ENCODE measurements at regions not wholly inside any gene's neighbourhood (a gene's known extent, or its start where the extent isn't known, plus 50 kb on each side); places are given as distances from the start of the nearest gene placed in this dataset.
"Not testable (repeated sequence)": the region's sequence is repeated elsewhere in the genome, so short reads cannot be mapped to it uniquely, and the experiment has no call there.

DNA sequence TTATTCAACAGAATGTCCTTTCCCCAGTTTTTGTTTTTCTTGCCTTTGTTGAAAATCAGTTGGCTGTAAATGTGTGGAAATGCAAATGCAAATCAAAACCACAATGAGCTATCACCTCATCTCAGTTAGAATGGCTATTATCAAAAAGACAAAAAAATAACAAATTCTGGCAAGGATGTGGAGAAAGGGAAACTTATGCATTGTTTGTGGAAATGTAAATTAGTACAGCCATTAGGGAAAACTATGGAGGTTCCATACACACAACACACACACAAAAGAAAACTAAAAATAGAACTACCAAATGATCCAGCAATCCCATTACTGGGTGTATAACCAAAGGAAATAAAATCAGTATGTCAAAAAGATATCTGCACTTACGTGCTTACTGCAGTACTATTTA is 518.8 kb upstream of the ATXN7L3B start:
- DNase-seq: no peak

DNA sequence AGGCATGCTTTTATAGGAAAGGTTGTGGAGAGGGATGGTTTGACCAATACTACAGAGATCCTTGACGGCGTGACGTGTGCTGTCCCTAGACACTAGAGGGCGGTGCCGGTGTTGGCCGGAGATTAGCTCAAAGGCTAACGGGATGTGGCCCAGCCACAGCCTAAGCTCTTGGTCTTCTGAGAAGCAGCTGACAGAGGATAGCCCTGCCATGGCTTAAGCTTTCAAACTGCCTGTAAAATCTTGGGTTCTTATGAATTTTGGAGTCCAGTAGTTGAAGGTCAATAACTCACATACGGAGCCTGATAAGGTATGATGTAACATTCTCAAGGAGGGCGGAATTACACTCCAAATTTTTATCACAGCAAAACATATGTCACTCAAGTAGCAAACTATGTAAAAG is 515.7 kb upstream of the ATXN7L3B start:
- peak; percentile 30 for DNase-seq

DNA sequence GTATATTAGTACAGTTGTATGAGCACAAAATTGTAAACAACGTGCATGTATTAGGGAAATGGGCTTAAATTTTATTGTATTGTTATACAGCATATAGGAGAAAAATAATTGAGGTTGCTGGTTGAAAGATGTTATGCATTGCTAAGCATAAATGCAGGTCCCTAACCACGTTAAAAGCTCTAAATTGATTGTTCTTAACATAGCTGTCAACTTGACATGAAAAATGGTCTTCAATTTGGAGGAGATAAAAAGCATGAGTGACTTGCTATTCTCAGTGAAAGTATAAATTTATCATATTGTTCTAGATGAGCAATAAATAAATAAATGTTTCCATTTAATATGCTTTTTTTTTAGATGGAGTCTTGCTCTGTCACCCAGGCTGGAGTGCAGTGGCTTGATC is 506.6 kb upstream of the ATXN7L3B start:
- no peak for DNase-seq

DNA sequence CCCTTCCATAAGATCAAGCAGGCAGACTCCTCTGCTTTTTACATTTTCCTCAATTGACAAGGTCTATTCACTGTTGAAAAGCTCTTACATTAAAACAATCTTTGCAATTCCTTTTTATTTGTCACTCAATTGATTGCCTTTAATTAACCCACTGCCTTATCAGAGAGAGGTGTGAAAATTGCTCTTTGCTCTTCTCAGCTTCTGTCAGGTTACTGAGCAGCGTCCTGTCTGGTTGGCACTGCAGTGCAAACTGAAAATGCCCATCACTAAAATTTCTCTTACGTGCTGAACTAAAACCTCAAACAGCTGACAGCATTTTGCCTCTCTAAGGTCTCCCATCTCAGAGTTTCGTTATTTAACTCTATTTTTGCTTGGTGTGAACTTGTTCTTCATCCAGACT is 504.1 kb upstream of the ATXN7L3B start:
- no peak for DNase-seq

DNA sequence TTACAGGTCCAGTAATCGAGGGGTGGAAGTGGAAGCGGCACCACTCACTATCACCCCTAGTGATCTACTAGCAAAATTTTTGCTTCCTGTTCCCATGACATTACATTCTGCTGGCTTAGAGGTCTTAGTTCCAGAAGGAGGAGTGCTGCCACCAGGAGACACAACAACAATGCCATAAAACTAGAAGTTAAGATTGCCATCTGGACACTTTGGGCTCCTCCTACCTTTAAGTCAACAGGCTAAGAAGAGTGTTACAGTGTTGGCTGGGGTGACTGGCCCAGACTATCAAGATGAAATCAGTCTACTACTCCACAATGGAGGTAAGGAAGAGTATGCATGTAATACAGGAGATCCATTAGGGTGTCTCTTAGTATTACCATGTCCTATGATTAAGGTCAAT is 498.5 kb upstream of the ATXN7L3B start:
- not testable (repeated sequence) for DNase-seq

DNA sequence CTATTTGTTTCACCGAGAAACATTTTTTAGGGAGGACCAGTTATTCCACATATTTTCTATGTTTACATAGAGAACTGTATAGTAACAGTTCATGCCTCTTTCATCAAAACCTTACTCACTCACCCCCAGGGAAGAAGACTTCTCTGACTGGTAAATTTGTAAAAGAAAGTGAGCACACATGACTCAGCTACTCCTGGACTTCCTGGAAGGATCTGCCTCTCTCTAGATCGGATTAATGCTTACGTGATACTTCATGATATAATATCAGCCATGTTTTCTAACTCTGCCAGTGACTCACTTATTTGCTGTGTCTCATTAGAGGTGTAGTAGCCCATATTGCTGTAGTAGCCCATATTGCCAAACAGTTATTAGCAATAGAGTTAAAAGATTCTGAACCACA is 494.3 kb upstream of the ATXN7L3B start:
- DNase-seq: peak; percentile 48

DNA sequence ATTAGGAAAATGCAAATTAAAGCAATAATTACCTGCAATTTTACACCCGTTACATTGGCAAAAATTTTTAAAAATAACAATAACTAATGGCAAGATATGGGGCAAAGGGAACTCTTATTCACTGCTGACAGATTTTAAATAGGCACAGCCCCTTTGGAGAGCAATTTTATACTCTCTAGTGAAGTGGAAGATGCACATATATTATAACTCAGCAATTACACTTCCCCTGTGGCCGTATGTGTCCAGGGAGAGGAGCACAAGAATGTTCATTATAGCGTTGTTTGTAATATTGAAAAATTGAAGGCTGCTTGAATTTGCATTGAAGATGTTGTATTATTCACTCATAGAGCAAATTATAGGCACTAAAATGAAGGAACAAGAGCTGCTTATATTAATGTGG is 488.3 kb upstream of the ATXN7L3B start:
- no peak for DNase-seq

DNA sequence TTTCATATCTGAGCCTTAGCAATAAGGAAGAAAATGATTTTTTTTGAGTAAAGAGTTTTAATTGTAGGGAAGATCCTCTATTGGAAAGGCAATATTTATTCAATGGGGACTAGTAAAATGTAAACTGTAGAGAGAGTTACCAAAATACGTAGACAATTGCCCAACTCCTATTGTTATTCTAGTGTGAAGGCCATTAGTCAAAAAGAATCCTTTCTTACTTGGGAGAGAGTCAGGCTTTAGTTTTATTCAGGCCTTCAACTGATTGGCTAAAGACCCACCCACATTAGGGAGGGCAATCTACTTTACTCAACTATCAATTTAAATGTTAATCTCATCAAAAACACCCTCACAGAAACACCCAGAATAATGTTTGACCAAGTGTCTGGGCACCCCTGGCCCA is 485.8 kb upstream of the ATXN7L3B start:
- DNase-seq: no peak

DNA sequence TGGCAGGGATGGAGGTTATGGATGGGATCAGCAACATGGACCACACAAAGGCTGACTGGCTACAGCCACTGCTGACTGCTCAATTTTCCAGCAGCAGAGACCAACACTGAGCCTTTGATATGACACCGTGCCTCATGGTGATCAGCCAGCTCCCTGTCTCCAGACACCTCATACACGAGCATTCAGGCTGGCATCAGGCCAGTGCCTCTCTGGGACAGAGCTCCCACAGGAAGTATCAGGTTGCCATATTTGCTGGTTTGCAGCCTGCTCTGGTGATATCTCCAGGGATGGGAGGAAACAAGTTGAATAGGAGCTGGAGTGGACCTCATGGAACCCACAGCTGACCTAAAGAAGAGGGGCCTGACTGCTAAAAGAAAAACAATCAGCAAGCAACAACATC is 471.2 kb upstream of the ATXN7L3B start:
- no peak for DNase-seq

DNA sequence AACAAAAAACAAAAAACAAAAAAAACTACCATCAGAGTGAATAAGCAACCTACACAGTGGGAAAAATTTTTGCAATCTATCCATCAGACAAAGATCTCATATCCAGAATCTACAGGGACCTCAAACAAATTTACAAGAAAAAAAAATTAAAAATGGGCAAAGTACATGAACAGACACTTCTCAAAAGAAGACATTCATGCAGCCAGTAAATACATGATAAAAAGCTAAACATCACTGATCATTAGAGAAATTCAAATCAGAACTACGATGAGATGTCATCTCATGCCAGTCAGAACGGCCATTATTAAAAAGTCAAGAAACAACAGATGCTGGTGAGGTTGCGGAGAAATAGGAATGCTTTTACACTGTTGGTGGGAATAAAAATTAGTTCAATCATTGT is 466.5 kb upstream of the ATXN7L3B start:
- DNase-seq: no peak

DNA sequence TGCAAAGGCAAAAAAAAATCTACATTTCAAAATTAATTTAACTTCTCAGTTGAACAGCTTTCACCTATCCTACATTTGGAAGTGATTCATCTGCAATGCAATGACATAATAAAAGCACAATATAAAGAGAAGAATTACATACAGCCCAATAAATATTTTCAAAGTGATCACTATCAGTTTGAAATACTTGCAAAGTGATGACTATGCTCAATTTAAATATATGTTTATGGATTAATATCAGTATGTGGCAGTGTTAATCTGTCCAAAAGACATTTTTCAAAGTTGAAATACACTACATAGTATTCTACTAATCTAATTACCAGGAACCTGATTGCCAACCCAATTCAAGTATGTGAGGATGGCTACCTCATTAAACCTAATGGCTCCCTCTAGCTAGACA is 460.7 kb upstream of the ATXN7L3B start:
- DNase-seq: no peak

DNA sequence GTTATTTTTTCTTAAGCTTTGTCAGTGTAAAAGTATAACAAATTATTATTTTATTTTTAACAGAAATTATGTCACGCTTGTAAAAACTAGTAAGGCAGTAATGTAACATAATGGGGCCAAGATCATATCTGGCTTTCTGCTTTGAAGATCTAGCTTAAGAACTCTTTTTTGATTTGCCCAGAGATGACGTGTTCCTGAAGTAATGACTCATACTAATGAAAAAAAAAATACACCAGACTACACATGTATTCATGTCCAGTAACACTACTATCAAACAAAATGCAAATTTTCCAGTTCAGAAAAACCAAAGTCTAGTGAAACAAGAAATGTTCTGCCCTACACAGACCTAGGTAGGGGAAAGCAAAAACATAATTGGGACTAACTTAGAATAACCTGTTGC is 432.2 kb upstream of the ATXN7L3B start:
- no peak for DNase-seq

DNA sequence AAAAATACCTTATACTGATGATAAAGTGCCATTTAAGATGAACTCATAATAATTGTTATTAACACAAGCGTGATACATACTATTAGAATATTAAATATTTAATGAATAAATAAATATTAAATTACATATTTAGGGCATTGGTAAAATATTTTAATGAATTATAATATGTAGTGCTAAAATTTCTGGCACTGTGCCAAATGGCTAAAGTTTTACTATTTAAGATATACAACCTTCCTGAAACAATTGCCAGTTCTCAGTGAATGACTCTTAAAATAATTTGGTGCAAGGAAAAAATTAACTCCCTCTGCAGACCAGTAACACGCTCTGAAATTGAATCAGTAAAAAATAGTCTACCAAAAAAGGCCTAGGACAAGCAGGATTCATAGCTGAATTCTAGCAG is 428.9 kb upstream of the ATXN7L3B start:
- DNase-seq: no peak

DNA sequence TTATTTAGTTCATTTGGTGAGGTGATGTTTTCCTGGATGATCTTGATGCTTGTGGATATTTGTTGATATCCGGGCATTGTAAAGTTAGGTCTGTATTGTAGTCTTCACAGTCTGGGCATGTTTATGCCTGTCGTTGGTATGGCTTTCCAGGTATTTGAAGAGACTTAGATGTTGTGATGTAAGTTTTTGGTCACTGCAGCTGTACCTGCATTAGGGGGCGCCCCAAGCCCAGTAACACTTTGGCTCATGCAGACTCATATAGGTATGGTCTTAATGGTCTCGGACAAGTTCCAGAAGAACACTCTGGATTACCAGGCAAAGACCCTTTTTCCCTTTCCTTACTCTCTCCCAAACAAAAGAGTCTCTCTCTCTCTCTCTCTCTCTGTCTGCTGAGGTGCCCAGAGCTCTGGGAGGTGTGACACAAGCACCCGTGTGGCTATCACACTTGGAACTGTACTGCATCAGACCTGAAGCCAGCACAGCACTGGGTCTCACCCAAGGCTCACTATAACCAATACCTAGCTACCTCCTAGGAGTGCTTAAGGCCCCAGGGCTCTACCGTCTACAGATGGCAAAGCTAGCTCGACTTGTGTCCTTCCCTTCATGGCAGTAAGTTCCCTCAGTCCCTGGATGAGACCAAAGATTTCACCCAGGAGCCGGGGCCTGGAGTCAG is 425.8 kb upstream of the ATXN7L3B start:
- DNase-seq: no peak

DNA sequence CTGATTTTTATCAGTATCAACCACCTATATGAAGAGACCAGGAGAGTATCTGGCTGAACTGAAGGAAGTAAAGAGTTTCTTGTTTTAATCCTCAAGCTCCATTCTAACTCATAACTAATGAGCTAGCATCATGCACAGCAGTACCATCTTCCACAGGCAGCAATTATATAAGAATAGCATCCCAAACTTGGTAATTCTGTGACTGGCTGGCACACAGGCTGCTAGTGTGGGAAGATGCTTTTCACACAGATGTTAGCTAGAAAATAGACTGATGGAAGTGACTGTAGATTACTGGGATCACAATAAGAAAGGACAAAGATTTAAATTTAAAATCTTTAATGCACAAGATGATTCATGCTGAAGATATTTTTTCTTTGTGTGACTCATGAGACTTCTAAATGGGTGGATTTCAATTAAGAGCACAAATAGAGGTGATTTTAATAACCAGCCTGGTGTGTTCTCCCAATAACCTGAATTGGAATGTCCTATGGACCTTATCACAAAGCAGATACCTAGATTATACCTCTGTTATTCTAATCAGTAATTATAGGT is 417.7 kb upstream of the ATXN7L3B start:
- no peak for DNase-seq

DNA sequence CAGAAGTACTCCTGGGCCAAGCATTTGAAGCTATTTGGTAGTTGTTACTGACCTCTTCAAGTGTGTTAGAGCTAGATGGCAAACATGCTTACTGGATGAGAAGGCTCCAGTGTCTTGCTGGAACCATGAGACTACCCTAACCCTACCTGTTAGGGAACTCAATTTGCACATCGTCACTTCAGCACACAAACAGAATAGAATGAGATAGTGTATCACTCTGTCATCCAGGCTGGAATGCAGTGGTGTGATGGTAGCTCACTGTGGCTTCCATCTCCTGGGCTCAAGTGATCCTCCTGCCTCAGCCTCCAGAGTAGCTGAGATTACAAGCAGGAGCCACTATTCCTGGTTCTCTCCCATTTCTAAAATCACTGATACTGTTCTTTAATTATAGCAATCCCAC is 417.0 kb upstream of the ATXN7L3B start:
- no peak for DNase-seq

DNA sequence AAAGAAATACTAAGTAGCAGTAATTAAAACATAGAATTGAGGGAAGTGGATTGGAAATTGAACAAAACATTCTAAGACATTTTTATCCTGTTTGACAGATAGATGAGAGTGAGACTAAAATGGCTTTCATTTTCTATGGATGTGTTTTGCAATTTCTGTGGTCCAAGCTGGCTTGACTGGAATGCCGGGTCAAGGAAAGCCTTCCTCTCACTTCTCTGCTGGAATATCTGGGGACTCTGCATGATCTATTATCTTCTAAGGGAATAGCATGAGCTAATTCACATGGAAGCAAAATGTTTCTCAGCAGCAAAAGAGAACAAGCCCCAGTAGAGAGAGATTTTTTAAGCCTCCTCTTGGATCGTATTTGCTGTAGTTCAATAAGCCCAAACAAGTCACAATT is 407.9 kb upstream of the ATXN7L3B start:
- no peak for DNase-seq

DNA sequence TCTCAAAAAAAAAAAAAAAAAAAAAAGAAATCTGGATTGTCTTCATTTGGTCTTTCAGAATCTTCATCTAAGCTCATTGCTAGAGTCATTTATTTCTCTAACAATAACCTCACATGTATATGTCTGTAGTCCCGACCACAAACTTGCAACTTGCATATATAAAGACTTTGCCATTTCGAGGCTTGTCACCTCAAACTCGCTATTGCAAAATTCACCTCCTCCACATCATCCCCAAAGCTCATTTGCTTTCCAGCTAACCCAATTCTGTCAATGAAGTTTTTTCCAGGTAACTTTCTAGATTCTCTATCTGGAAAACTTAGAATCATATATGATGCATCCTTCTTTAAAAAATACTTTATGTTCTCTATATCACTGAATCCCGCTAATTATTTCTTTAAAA is 393.2 kb upstream of the ATXN7L3B start:
- DNase-seq: no peak

DNA sequence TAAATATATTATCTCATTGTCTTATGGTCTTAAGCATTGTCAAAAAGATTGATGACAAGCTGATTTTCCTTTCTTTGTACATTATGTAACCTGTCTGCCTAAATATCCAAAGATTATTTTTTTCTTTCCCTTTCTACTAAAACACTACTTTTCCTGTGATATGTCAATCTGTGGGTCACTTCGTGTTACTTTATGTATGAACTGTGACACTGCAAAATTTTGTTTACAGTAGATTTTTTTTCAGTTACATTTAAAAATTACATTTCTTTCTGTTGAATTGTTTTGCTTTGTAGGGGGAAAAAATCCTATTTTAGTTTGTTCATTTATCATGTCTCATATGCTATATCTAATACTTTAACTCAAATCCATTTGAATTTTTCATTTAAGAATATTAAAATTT is 392.3 kb upstream of the ATXN7L3B start:
- DNase-seq: no peak

DNA sequence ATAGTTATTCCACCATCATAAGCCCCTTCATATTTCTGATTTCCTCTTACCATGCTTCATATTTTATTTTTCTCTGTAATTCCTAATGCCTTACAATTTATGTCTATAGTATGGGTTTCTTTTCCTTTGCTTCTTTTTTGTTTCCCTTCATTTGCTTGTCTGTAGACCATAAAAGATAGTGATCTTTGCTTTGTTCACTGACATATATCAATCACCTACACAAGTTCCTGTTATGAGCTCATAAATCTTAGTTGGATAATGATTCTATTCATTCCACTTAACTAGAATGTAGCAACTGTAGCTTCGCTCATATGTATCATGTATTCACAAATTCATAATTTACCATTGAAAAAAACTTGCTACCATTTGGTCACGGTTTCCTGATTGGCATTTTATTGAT is 388.8 kb upstream of the ATXN7L3B start:
- DNase-seq: no peak

DNA sequence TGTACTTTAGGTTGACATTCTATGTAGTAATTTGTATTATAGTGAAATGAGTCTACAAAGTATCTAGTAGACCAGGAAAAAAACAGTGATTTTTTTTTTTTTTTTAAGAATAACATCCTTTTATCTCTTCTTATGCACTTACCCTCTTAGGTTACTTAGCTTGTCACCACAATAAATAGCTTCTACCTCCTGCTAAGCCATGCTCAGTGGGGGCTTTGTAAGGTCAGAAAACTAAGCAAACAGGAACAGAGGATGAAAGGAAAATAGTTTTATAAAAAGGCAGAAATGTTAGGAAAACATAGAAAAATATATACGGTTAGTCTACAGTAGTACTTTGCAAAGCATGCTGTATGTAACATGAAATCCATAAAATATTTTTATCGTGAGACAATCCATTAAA is 385.3 kb upstream of the ATXN7L3B start:
- no peak for DNase-seq

DNA sequence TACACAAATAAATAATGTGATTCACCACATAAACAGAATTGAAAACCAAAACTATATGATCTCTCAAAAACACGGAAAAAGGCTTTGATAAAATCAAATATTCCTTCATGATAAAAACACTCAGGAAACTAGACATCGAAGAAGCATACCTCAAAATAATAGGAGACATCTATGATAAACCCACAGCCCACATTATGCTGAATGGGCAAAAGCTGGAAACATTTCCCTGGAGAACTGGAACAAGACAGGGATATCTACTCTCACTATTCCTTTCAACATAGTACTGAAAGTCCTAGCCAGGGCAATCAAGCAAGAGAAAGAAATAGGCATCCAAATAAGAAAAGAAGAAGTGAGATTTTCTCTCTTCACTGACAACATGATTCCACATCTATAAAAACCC is 371.5 kb upstream of the ATXN7L3B start:
- DNase-seq: no peak

DNA sequence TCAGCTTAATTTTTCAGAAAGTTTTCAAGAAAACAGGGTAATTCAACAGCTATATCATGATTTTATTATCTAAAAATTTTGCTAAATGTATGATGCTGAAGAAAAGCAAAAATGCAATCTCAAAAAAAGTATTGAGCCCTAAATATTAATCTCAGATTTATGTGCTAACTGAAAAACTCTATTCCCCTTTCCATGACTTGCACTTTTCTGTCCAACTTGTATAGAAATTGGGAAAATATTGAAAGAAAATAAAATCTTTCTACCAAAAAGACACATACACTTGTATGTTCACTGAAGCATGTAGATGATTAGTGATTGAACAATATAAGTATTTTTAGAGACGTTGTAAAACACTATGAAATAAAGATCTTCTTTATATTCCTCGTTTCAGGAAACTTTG is 368.0 kb upstream of the ATXN7L3B start:
- DNase-seq: no peak

DNA sequence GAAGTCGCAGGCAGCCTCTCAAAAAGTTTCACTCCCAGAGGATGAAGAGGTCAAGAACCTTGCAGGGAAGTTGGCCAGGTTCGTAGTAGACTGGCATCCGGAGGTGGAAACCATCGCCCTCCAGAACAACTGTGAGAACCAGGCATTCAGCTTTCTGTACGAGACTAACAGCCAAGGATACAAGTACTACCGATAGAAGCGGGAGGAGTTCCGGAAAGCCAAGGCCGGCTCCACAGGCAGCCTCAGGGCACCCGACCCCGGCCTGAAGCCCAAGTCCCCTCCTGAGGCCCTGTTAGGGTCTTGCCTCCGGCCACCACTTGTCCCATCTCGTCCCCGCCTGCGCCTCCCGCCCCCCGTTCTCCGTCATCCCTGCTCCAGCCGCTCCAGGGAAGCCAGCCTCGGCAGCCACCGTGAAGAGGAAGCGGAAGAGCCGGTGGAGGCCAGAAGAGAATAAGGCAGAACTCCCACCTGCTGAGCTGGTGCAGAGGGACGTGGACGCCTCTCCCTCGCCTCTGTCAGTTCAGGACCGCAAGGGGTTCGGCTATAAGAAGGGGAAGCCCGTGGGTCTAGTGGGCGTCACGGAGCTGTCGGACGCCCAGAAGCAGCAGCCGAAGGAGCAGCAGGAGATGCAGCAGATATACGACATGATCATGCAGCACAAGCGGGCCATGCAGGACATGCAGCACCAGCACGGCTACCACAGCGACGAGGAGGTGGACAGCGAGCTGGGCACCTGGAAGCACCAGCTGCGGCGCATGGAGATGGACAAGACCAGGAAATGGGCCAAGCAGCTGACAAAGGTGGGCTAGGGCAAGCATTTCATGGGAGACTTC is 366.8 kb upstream of the ATXN7L3B start:
- no peak for DNase-seq
